Memory B cell (primary cell): ENCODE measurements at regions not wholly inside any gene's neighbourhood (a gene's known extent, or its start where the extent isn't known, plus 50 kb on each side); places are given as distances from the start of the nearest gene placed in this dataset.

Source experiments
- ATAC-seq: fragments of 150-1000 bp; cut with Tn5 transposase; 2 replicates; pipeline ENCODE4 v1.10.0; 2021; ENCODE audit warnings: low read depth, mild to moderate bottlenecking, moderate library complexity
- DNase-seq, 2 donors: peaks; one replicate each; pipeline ENCODE4 v3.0.0; 2022; ENCODE audit warnings: low spot score in 2 of 2
- H3K27ac Mint-ChIP-seq: one replicate; pipeline ENCODE4 v1.8.0; 2022; ENCODE audit warnings: mild to moderate bottlenecking, moderate library complexity, mixed read lengths
- H3K27me3 Mint-ChIP-seq: one replicate; pipeline ENCODE4 v1.8.0; 2022; ENCODE audit warnings: mixed read lengths
- H3K36me3 Mint-ChIP-seq: one replicate; pipeline ENCODE4 v1.8.0; 2022; ENCODE audit warnings: mild to moderate bottlenecking, mixed read lengths
- H3K4me1 Mint-ChIP-seq: one replicate; pipeline ENCODE4 v1.8.0; 2022; ENCODE audit warnings: mixed read lengths
- H3K4me3 Mint-ChIP-seq: one replicate; pipeline ENCODE4 v1.8.0; 2022; ENCODE audit warnings: mild to moderate bottlenecking, moderate library complexity, mixed read lengths
- H3K9me3 Mint-ChIP-seq: one replicate; pipeline ENCODE4 v1.8.0; 2022; ENCODE audit warnings: mixed read lengths

DNA sequence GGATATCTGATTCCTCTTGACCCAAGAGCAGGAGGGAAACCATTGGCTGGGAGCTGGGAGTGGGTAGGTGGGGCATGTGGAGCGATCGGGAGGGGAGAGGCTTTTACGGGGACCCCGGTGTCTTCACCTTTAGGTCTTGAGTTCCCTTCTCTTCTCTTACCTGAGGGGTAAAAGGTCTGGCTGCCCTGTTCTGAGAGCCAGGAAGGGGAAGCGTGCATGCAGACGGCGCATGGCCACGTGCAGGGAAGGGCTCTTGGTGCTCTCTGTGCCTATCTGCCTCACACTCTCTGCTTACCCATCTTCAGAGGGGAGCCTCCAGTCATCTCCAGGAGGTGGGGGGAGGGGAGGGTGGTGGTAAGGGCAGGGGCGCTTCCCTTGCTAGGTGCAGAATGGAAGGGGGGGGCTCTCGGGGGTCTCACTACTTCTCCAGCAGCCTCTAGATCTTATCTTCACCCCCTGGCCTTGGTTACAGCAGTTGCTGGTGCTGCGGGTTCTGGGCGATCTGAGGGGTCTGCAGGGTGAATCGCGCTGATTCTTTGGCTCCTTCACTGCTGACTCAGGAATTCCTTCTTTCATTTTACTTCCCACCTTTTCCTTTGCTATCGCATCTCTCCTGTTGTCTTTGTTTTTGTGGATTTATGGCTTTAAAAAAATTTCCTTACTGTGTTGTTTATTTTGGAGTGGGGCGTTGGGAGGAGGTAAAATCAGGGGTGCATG, 225.8 kb upstream of the HS6ST1 start:
- DNase-seq (no peak), ATAC-seq (no peak)
- peaks cover 8% of the 10 kb centered on the region for H3K9me3 Mint-ChIP-seq
- H3K4me1 Mint-ChIP-seq: no peaks in the 10 kb centered on the region
- H3K27me3 Mint-ChIP-seq: peaks cover 15% of the 10 kb centered on the region
- peaks cover 2% of the 10 kb centered on the region for H3K36me3 Mint-ChIP-seq
- H3K27ac Mint-ChIP-seq: no peak overlapping the region
- H3K4me3 Mint-ChIP-seq: no peak overlapping the region

DNA sequence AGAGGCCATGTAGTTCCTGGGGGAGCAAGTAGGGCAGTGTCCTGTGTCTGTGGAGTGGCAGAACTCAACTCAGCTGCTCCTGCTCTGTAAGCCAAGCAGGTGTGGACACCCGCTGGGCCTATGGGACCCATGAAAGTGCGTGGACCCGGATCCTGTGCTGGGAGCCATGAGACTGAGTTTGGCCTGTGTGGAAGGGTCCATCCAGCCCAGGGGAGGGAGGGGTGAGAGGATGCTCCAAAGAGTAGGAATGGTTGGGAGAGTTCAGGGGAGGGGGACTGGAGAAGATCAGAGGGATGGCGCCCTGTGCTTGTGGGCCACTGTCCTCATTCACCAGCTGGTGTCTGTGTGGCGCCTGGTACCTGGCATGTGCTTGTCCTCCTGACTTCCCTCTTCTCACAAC, 226.4 kb upstream of the HS6ST1 start:
- H3K9me3 Mint-ChIP-seq: peaks cover 8% of the 10 kb centered on the region
- H3K36me3 Mint-ChIP-seq: peaks cover 2% of the 10 kb centered on the region
- H3K27me3 Mint-ChIP-seq: peaks cover 15% of the 10 kb centered on the region
- H3K27ac Mint-ChIP-seq: no peak overlapping the region
- no peak overlapping the region for H3K4me3 Mint-ChIP-seq
- DNase-seq (no peak), ATAC-seq (no peak)
- H3K4me1 Mint-ChIP-seq: no peaks in the 10 kb centered on the region

DNA sequence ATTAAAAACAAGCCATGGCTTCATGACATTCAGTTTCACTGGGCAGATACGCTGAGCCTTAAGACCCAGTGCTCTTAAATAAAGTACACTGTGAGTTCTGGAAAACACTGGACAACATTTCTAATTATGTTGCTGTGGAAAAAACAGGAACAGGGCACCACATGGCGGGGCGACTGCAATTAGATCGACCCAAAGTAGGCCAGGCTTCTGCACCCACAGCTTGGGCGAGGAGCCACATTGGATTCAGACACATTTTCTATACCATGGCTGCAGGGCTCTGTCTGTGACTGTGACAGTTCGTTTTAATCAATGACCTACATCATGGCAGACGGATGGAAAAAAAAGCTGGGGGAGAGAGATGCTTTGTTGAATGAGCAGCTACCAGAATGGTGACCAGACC, 227.2 kb upstream of the HS6ST1 start:
- no peak for ATAC-seq
- no peak overlapping the region for H3K4me3 Mint-ChIP-seq
- H3K36me3 Mint-ChIP-seq: peaks cover 2% of the 10 kb centered on the region
- peaks cover 15% of the 10 kb centered on the region for H3K27me3 Mint-ChIP-seq
- peaks cover 8% of the 10 kb centered on the region for H3K9me3 Mint-ChIP-seq
- no peak for DNase-seq
- H3K27ac Mint-ChIP-seq: no peak overlapping the region
- no peaks in the 10 kb centered on the region for H3K4me1 Mint-ChIP-seq

DNA sequence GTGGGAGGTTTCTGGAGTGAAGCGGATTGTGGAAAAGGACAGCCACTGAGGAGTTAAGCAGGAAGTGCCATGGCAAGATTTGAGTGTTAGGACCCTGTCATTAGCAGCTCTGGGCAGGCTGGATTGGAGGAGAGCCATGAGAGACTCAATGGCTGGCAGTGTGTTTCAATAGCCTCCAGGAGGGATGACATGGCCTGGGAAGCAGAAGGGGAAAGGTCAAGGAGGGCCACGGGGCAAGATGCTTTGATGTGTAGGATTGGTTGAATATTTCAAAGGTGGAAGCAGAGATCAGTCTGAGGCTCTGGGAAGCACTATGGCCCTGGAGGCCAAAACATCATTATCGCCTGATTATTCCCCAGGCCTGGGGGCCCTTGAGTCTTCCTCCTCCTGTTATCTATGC, 229.0 kb upstream of the HS6ST1 start:
- ATAC-seq: no peak
- H3K4me3 Mint-ChIP-seq: no peak overlapping the region
- H3K27ac Mint-ChIP-seq: no peak overlapping the region
- DNase-seq: no peak
- no peaks in the 10 kb centered on the region for H3K4me1 Mint-ChIP-seq
- H3K27me3 Mint-ChIP-seq: peaks cover 15% of the 10 kb centered on the region
- H3K9me3 Mint-ChIP-seq: peaks cover 8% of the 10 kb centered on the region
- peaks cover 2% of the 10 kb centered on the region for H3K36me3 Mint-ChIP-seq

DNA sequence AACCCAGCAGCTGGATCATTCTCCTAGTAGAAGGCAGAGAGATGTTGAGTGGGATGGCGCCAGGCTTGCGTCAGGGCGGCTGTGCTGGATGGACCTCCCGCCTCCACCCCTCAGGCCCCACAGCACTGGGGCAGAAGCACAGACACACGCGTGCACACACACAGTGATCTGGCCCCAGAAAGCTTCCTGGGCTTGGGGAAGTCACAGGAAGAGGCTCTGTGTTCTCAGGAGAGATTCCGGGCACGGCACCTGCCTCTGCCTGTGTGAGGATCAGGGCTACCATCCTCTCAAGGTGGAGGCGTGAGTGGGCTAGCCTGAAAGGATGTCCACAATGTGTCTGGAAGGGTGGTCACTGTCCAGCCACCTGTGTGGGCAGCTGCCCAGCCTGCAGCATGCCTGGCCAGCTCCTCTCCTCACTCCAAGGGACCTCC, 229.8 kb upstream of the HS6ST1 start:
- H3K27me3 Mint-ChIP-seq: peaks cover 15% of the 10 kb centered on the region
- peaks cover 2% of the 10 kb centered on the region for H3K36me3 Mint-ChIP-seq
- DNase-seq: no peak

DNA sequence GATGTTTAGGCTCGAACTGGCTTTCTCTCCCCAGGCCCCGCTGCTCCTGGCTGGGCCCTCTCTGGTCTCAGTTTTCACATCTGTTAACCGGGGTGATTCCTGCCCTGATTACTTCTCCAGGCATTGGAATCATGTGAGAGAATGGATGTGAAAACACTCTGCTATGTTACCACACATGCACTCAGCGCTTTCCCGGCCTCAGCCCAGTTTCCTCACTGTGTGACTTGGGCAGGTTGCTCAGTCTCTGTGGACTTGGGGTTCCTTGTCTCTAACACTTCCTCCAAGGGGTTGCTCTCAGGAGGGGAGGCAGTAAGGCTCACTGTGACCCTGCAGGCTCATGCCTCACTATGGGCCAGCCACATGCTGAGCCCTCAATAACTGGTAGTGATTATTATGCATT, 230.4 kb upstream of the HS6ST1 start:
- Mint-ChIP-seq H3K4me1 (no peaks in the 10 kb centered on the region), H3K27me3 (peaks cover 15% of the 10 kb centered on the region), H3K27ac (no peak overlapping the region), H3K36me3 (peaks cover 2% of the 10 kb centered on the region), H3K4me3 (no peak overlapping the region), H3K9me3 (peaks cover 8% of the 10 kb centered on the region)
- DNase-seq (no peak), ATAC-seq (no peak)

More for the DNA sequence above, 229.8 kb upstream of the HS6ST1 start:
- Mint-ChIP-seq H3K9me3 (peaks cover 8% of the 10 kb centered on the region), H3K4me1 (no peaks in the 10 kb centered on the region), H3K27ac (no peak overlapping the region), H3K4me3 (no peak overlapping the region)
- no peak for ATAC-seq

DNA sequence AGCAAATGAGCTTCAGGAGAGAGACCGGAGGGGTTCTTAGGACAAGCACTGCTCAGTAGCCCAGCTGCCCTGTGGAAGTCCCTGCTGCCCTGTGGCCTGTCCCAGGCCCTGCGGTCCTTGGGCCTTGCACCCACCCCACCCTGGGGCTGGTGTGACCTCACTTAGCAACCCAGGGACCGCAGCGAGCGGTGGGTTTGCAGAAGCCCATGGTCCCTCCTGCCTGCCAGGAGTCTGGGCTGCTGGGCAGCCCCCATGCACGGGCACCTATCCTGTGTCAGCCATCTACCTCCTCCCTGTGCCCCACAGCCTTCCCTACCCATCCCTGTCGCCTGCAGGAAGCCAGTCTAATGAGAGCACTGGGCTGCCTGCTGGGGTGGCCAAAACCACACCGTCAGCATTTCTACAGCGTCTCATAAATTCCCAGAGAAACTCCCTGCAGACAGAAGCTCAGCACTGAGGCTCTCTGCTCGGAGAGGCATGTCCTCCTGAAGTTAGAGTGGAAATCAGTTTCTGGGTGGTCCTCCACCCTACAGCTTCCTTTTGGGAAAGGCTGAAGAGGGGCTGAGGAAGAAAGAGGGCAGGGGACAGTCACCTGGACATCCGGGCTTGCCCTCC, 231.1 kb upstream of the HS6ST1 start:
- no peak for DNase-seq
- no peak for ATAC-seq
- Mint-ChIP-seq H3K4me3 (no peak overlapping the region), H3K27ac (no peak overlapping the region), H3K9me3 (peaks cover 8% of the 10 kb centered on the region), H3K27me3 (peaks cover 15% of the 10 kb centered on the region), H3K36me3 (peaks cover 2% of the 10 kb centered on the region), H3K4me1 (no peaks in the 10 kb centered on the region)

DNA sequence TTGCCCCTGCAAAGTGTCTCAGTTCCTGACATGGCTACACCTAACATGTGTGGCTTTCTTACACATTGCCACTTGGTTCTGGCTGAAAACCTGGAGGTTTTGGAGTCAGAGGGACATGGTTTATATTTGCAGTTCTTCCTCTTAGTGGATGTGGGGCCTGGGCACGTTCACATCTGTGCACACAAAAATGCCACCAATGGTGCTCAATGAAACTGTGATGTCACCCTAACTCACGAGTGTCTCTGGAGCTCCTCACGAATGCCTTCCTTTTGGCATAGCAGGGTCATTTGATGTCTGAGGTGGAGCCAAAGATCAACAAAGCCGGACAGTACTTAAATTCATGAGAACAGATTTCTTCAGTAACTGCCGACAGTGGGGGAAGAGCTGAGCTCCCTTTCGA, 231.7 kb upstream of the HS6ST1 start:
- no peak overlapping the region for H3K4me3 Mint-ChIP-seq

DNA sequence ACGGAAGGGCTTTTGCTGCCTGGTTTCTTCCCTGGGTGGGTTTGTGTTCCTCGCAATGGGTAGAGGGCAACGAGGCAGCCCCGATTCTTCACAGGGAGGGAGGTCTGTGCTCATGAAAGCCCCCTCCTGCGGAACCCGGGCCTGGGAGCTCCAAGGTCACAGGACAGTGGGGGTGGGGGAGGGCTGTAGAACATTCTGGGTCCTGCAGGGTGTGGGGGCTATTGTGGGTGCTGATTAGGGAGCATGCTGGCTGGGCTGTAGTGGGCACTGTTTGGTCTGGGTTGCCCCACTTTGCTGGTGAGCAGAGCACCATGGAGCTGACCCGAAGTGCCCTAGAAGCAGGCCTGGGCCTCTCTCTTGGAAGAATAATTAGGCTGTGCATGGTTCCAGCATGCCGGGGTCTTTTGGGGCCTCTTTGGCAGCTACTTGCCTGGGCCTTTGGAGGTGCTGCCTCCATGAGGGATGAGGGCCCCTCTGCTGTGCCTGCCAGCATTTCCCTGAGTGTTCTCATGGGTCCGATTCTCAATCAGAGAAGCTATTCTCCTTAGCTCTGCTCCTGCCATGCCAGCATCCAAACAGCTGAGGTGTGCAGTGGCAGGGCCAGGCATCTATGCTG, 232.2 kb upstream of the HS6ST1 start:
- H3K36me3 Mint-ChIP-seq: peaks cover 2% of the 10 kb centered on the region
- no peak for DNase-seq
- H3K4me1 Mint-ChIP-seq: no peaks in the 10 kb centered on the region
- ATAC-seq: no peak
- H3K9me3 Mint-ChIP-seq: peaks cover 8% of the 10 kb centered on the region
- no peak overlapping the region for H3K4me3 Mint-ChIP-seq
- H3K27ac Mint-ChIP-seq: no peak overlapping the region
- H3K27me3 Mint-ChIP-seq: peaks cover 15% of the 10 kb centered on the region

More for the DNA sequence above, 231.7 kb upstream of the HS6ST1 start:
- DNase-seq: no peak
- Mint-ChIP-seq H3K36me3 (peaks cover 2% of the 10 kb centered on the region), H3K4me1 (no peaks in the 10 kb centered on the region), H3K27ac (no peak overlapping the region), H3K9me3 (peaks cover 8% of the 10 kb centered on the region), H3K27me3 (peaks cover 15% of the 10 kb centered on the region)
- no peak for ATAC-seq

DNA sequence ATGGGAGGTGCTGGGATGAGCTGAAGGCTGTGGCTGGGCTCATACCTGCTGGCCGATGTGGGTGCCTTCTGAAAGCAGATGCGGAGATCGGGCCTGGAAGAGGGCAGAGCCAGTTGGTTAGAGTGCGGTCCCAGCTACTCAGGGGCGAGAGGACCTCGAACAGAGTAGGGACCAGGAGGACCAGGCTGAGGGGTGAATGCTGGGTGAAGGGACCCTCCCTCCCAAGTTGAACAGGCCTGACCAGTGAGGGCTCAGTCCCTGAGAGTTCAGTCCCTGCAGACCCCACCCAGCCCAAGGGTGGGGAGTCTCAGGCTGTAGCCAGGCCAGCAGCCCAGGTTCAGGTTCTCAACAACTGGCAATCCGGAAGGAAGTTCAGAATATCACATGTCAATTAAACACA, 232.8 kb upstream of the HS6ST1 start:
- no peaks in the 10 kb centered on the region for H3K4me1 Mint-ChIP-seq
- no peak for DNase-seq
- peaks cover 14% of the 10 kb centered on the region for H3K27me3 Mint-ChIP-seq
- H3K9me3 Mint-ChIP-seq: peaks cover 8% of the 10 kb centered on the region
- no peak for ATAC-seq
- H3K27ac Mint-ChIP-seq: no peak overlapping the region
- H3K4me3 Mint-ChIP-seq: no peak overlapping the region
- H3K36me3 Mint-ChIP-seq: peaks cover 2% of the 10 kb centered on the region

DNA sequence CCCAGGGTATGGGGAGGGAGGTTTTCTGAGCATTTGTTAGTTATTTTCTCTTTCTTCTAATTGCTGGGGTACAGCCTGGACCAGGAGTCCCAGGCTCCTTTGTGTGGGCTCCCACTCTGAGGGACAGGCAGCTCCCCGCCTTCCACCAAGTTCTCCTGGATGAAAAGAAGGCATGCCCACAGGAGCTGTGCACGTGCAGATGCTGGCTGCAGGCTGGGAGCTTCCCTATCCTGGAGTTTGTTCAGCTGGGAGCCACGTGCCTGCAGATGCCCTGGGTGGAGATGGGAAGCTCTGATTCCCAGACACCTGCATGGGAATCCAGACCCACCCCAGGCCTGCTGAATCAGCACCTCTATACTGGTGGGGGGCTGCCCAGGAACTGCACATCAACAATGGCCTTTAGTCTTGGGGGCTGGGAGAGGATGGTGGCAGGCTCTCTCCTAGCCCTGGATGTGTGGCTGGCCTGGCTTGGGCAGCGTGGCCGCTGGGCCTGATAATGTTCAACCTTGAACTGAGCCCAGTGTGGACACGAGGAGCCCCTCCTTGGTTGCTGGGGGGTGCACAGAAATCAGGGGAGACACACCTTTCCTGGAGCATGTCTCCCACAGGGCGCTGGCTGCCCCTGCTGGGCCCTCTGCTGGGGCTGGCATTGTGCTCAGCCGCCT, 233.6 kb upstream of the HS6ST1 start:
- Mint-ChIP-seq H3K36me3 (no peaks in the 10 kb centered on the region), H3K4me1 (no peaks in the 10 kb centered on the region), H3K4me3 (no peak overlapping the region), H3K9me3 (no peaks in the 10 kb centered on the region), H3K27me3 (peaks cover 5% of the 10 kb centered on the region), H3K27ac (no peak overlapping the region)
- DNase-seq: no peak
- ATAC-seq: no peak

DNA sequence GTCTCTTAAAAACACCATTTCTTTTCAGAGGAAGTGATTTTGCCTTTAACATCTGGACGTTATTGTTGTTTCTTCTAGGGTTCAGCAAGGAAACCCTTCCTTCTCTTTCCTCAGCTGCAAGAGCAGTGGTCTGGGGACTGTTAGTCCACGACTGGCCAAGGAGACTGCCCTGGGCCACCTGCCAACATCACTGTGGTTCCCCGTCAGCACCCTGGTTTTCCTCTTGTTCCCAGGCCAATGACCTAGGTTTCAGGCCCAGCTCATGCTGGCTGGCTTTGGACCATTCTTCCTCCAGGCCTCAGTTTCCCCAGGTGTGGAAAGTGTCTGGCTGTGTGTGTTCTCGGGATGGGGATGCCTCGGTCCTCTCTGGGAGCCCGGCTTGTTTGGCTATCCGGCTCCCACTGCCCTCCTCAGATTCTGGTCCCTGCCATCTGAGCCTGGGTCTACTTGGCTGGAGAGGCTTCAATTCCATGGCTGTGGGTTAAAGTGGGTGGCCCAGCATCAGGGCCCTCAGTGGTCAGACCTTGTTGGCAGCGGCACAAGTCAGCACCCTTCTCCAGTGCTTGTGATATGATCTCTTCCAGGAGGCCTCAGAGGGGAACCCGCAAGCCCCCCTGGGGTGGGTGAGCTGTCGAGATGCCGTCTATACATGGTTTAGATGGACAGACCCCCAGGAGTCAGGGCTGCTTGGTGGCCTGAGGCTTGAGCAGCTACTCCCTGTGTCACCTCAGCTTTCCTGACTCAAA, 234.3 kb upstream of the HS6ST1 start:
- ATAC-seq (no peak), DNase-seq (no peak)
- H3K36me3 Mint-ChIP-seq: no peaks in the 10 kb centered on the region
- H3K4me3 Mint-ChIP-seq: no peak overlapping the region
- no peaks in the 10 kb centered on the region for H3K4me1 Mint-ChIP-seq
- H3K27me3 Mint-ChIP-seq: peaks cover 1% of the 10 kb centered on the region
- H3K9me3 Mint-ChIP-seq: no peaks in the 10 kb centered on the region
- H3K27ac Mint-ChIP-seq: no peak overlapping the region

DNA sequence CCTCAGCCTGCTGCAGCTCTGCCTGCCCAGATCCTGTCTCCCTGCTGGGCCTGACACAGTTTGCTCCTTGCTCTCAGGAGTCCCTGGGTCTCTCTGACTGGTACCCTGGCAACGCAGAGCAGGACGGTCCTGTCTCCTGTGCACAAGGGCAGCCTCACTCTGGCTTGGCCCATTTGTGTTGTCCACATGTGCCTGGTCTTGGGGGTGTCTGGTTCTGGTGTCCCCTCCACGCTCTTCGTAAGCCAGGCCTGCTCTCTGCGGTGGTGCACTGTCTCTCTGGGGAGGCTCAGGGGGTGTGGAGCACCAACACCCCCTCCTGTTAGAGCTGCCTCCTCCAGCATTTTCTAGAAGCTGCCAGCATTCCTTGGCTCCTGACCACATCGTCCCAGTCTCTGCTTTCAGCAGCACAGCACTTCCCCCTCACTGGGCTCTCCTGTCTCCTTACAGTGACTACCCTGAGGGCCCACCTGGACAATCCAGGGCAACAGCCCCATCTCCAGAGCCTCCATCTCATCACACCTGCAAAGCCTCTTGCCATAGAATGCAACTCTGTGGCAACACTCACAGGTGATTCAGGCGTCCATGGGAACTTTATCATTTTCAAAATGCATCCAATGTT, 235.6 kb upstream of the HS6ST1 start:
- Mint-ChIP-seq H3K27me3 (peaks cover 2% of the 10 kb centered on the region), H3K9me3 (no peaks in the 10 kb centered on the region), H3K4me3 (no peak overlapping the region), H3K36me3 (no peaks in the 10 kb centered on the region), H3K27ac (no peak overlapping the region), H3K4me1 (no peaks in the 10 kb centered on the region)
- ATAC-seq: no peak
- no peak for DNase-seq
